Keratinocyte (primary cell): ENCODE measurements at regions not wholly inside any gene's neighbourhood (a gene's known extent, or its start where the extent isn't known, plus 50 kb on each side); places are given as distances from the start of the nearest gene placed in this dataset.

Source experiments
- CTCF ChIP-seq, 3 experiments: IDR thresholded peaks in 1 of 3; conservative IDR thresholded peaks in 1 of 3; optimal IDR thresholded peaks in 1 of 3; 2 replicates in 2 of 3; 3 replicates in 1 of 3; pipeline versions ENCODE3 to v1.5.1; 2011; ENCODE audit warnings: low read length in 3 of 3, mild to moderate bottlenecking in 3 of 3, moderate library complexity in 2 of 3, control low read depth in 1 of 3, inconsistent platforms in 1 of 3; ENCODE audit not compliant: insufficient read depth in 2 of 3; ENCODE audit errors: extremely low read depth in 1 of 3
- EZH2 ChIP-seq: IDR thresholded peaks from one replicate; pipeline ENCODE4 v1.6.1; 2012; ENCODE audit warnings: inconsistent platforms, mild to moderate bottlenecking, low read length, moderate library complexity

- TF ChIP-seq CTCF (optimal IDR thresholded peaks at IDR 0.05 in 1 of 3, IDR thresholded peaks at IDR 0.05 in 1 of 3, conservative IDR thresholded peaks at IDR 0.05 in 1 of 3; ENCODE audit: extremely low read depth in 1 of 3, insufficient read depth in 2 of 3, low read length in 3 of 3) (no peak), EZH2 (no peak)
Measured at GRCh38 chr2:67186326-67186725, 210.8 kb upstream of the ETAA1 start.
